Endodermal cell (in vitro differentiated cells): ENCODE measurements at regions not wholly inside any gene's neighbourhood (a gene's known extent, or its start where the extent isn't known, plus 50 kb on each side); places are given as distances from the start of the nearest gene placed in this dataset.

Experiments used
- DNase-seq: peaks from one replicate; pipeline ENCODE4 v3.0.0-alpha.2; 2017
- H3K27ac ChIP-seq: 2 replicates; pipeline ENCODE4 v1.5.1; 2013; ENCODE audit warnings: mild to moderate bottlenecking, low read depth, low read length, moderate library complexity
- H3K27me3 ChIP-seq: 2 replicates; pipeline ENCODE4 v1.6.1; 2013; ENCODE audit warnings: mild to moderate bottlenecking, low read length, moderate library complexity; ENCODE audit not compliant: insufficient read depth, control insufficient read depth, poor library complexity, severe bottlenecking
- H3K36me3 ChIP-seq: 2 replicates; pipeline ENCODE4 v1.7.0; 2013; ENCODE audit warnings: mild to moderate bottlenecking, low read length, moderate library complexity; ENCODE audit not compliant: control insufficient read depth, insufficient read depth
- H3K4me1 ChIP-seq: one replicate; pipeline ENCODE4 v1.7.0; 2013; ENCODE audit warnings: low read length; ENCODE audit not compliant: control insufficient read depth, insufficient read depth
- H3K4me3 ChIP-seq: 2 replicates; pipeline ENCODE4 v1.5.1; 2013; ENCODE audit warnings: mild to moderate bottlenecking, low read length, moderate library complexity
- H3K9ac ChIP-seq: 2 replicates; pipeline ENCODE4 v1.6.1; 2013; ENCODE audit warnings: mild to moderate bottlenecking, low read length, moderate library complexity; ENCODE audit not compliant: poor library complexity, severe bottlenecking; ENCODE audit errors: extremely low read depth
- H3K9me3 ChIP-seq: 2 replicates; pipeline ENCODE4 v1.6.1; 2013; ENCODE audit warnings: mild to moderate bottlenecking, low read length, moderate library complexity; ENCODE audit not compliant: control insufficient read depth
- H3K27ac Mint-ChIP-seq: 2 replicates; pipeline ENCODE4 v1.8.0; 2020; ENCODE audit warnings: mixed read lengths
- H3K27me3 Mint-ChIP-seq: 2 replicates; pipeline ENCODE4 v1.8.0; 2021; ENCODE audit warnings: mild to moderate bottlenecking, mixed read lengths; ENCODE audit not compliant: insufficient read depth
- H3K36me3 Mint-ChIP-seq: 2 replicates; pipeline ENCODE4 v1.8.0; 2020; ENCODE audit warnings: low read depth, mixed read lengths
- H3K4me1 Mint-ChIP-seq: 2 replicates; pipeline ENCODE4 v1.8.0; 2020; ENCODE audit warnings: mixed read lengths
- H3K4me3 Mint-ChIP-seq: 2 replicates; pipeline ENCODE4 v1.8.0; 2020; ENCODE audit warnings: mild to moderate bottlenecking, moderate library complexity, mixed read lengths
- H3K9me3 Mint-ChIP-seq: 2 replicates; pipeline ENCODE4 v1.8.0; 2020; ENCODE audit warnings: mild to moderate bottlenecking, mixed read lengths
- WGBS, 2 experiments: methylation state at CpG; one replicate each; pipeline versions ENCODE4 v1.1.5 to v1.1.7; 2013; ENCODE audit warnings: missing lambda C conversion rate in 2 of 2, mixed read lengths in 1 of 2; ENCODE audit not compliant: insufficient coverage in 1 of 2, insufficient read length in 1 of 2; 5-methylcytosine and 5-hydroxymethylcytosine counted together
- TF ChIP-seq, protein P1 (sequence below): fragments of 200-600 bp; sonication (generic); conservative IDR thresholded peaks from 2 replicates; pipeline ENCODE4 v1.5.0; 2021; ENCODE audit warnings: antibody characterized with exemption, mild to moderate bottlenecking

DNA sequence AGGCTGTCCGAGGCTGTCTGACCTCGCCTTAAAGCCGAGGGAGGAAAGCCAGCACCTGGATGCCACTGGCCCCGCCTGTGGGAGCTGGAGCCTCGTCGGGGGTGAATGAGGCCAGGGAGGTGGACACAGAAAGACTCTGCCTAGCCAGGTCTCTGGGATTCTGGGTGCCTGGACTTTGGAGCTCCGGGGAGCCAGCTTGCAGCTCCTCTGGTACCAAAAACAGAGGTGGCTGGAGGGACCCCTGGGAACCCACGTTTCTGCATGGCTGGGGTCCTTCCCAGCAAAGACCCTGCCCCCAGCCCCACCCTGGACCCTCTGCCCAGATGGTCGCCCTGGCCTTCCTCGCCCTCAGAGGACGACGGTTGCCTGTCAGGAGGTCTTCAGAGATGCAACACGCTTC, 239.7 kb downstream of the BRD1 start:
- no peak overlapping the region for H3K27ac ChIP-seq
- TF ChIP-seq, protein P1, sequence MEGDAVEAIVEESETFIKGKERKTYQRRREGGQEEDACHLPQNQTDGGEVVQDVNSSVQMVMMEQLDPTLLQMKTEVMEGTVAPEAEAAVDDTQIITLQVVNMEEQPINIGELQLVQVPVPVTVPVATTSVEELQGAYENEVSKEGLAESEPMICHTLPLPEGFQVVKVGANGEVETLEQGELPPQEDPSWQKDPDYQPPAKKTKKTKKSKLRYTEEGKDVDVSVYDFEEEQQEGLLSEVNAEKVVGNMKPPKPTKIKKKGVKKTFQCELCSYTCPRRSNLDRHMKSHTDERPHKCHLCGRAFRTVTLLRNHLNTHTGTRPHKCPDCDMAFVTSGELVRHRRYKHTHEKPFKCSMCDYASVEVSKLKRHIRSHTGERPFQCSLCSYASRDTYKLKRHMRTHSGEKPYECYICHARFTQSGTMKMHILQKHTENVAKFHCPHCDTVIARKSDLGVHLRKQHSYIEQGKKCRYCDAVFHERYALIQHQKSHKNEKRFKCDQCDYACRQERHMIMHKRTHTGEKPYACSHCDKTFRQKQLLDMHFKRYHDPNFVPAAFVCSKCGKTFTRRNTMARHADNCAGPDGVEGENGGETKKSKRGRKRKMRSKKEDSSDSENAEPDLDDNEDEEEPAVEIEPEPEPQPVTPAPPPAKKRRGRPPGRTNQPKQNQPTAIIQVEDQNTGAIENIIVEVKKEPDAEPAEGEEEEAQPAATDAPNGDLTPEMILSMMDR, result no peak
- no peaks in the 10 kb centered on the region for H3K36me3 Mint-ChIP-seq
- peaks cover 17% of the 10 kb centered on the region for H3K9me3 Mint-ChIP-seq
- no peaks in the 10 kb centered on the region for H3K4me1 Mint-ChIP-seq
- H3K4me1 ChIP-seq, result peaks cover 5% of the 10 kb centered on the region
- H3K27me3 ChIP-seq, result no peaks in the 10 kb centered on the region
- WGBS, 2 experiments, result 93 to 94% methylated on average over 5 to 13 of the region's 13 CpGs
- H3K9ac ChIP-seq, result no peak overlapping the region
- H3K9me3 ChIP-seq, result peaks cover 10% of the 10 kb centered on the region
- H3K36me3 ChIP-seq, result no peaks in the 10 kb centered on the region
- no peak overlapping the region for H3K4me3 ChIP-seq
- no peak overlapping the region for H3K27ac Mint-ChIP-seq
- no peak for DNase-seq
- no peaks in the 10 kb centered on the region for H3K27me3 Mint-ChIP-seq
- H3K4me3 Mint-ChIP-seq, result no peak overlapping the region

DNA sequence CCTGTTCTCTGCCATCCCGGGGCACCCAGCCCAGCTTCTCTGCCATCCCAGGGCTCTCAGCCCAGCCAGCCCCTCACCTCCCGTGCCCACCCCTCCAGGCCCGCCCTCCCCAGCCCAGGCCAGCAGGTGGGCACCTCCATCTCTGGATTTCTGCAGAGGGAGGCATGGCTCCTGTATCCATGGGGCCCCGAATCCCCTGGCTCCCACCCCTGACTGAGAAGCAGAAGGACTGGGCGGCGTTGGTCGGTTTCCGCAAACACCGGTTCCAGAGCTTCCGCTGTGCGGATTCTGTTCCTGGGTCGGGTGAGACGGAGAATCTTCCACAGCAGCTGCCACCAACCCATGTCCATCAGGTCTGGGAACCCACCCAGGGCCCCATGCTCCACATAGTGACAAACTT, 240.3 kb downstream of the BRD1 start:
- Mint-ChIP-seq H3K4me3 (no peak overlapping the region), H3K27me3 (no peaks in the 10 kb centered on the region), H3K27ac (no peak overlapping the region), H3K36me3 (no peaks in the 10 kb centered on the region), H3K9me3 (peaks cover 15% of the 10 kb centered on the region), H3K4me1 (no peaks in the 10 kb centered on the region)
- TF ChIP-seq, protein P1, result no peak
- Histone ChIP-seq H3K27ac (no peak overlapping the region), H3K4me3 (no peak overlapping the region), H3K9ac (no peak overlapping the region), H3K27me3 (no peaks in the 10 kb centered on the region), H3K4me1 (peaks cover 5% of the 10 kb centered on the region), H3K9me3 (peaks cover 4% of the 10 kb centered on the region), H3K36me3 (no peaks in the 10 kb centered on the region)
- DNase-seq, result no peak
- WGBS, 2 experiments, result 92 to 95% methylated on average over 9 to 13 of the region's 13 CpGs

DNA sequence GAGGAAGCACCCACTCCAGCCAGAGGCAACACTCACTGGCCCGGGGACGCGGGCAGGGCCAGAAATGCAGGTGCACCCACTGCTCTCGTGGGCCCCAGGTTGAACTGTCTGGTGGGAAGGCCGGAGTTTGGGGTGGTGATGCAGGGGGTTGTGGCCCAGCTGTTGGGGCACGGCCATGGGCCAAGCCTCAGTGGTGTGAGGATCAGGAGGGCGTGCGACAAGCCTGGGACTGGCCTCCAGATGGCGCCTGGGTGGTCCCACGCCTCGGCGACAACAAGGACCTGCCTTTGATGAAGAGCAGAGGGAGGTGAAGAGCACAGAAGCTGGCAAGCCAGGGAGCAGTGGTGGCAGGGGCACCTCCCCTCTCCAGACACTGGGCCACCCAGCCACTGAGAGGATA, 240.8 kb downstream of the BRD1 start:
- no peak overlapping the region for H3K9ac ChIP-seq
- no peak overlapping the region for H3K27ac ChIP-seq
- H3K36me3 Mint-ChIP-seq, result no peaks in the 10 kb centered on the region
- no peaks in the 10 kb centered on the region for H3K4me1 Mint-ChIP-seq
- DNase-seq, result peak; percentile 58
- 90 to 100% methylated on average over 3 to 12 of the region's 12 CpGs for WGBS, 2 experiments
- no peaks in the 10 kb centered on the region for H3K36me3 ChIP-seq
- H3K27me3 Mint-ChIP-seq, result no peaks in the 10 kb centered on the region
- no peaks in the 10 kb centered on the region for H3K9me3 ChIP-seq
- H3K27ac Mint-ChIP-seq, result no peak overlapping the region
- H3K4me3 ChIP-seq, result no peak overlapping the region
- TF ChIP-seq, protein P1, result peak; percentile 44
- no peaks in the 10 kb centered on the region for H3K27me3 ChIP-seq
- peaks cover 9% of the 10 kb centered on the region for H3K9me3 Mint-ChIP-seq
- no peak overlapping the region for H3K4me3 Mint-ChIP-seq
- H3K4me1 ChIP-seq, result peaks cover 5% of the 10 kb centered on the region
